ENCODE measurements at regions not wholly inside any gene's neighbourhood (a gene's known extent, or its start where the extent isn't known, plus 50 kb on each side); places are given as distances from the start of the nearest gene placed in this dataset.

GRCh38 chr14:53630336-53630735 is 326.3 kb downstream of the BMP4 start:
- TF ChIP-seq, protein P1, sequence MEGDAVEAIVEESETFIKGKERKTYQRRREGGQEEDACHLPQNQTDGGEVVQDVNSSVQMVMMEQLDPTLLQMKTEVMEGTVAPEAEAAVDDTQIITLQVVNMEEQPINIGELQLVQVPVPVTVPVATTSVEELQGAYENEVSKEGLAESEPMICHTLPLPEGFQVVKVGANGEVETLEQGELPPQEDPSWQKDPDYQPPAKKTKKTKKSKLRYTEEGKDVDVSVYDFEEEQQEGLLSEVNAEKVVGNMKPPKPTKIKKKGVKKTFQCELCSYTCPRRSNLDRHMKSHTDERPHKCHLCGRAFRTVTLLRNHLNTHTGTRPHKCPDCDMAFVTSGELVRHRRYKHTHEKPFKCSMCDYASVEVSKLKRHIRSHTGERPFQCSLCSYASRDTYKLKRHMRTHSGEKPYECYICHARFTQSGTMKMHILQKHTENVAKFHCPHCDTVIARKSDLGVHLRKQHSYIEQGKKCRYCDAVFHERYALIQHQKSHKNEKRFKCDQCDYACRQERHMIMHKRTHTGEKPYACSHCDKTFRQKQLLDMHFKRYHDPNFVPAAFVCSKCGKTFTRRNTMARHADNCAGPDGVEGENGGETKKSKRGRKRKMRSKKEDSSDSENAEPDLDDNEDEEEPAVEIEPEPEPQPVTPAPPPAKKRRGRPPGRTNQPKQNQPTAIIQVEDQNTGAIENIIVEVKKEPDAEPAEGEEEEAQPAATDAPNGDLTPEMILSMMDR (conservative IDR thresholded peaks at IDR 0.05 in 1 of 2, IDR thresholded peaks at IDR 0.05 in 1 of 2; ENCODE audit: low read depth in 1 of 2, low read length in 2 of 2) = no peak
- TF ChIP-seq EZH2 (IDR thresholded peaks at IDR 0.05; ENCODE audit: low read length, missing control alignments) = no peak
- peak in 1 of 2 donors; percentile 44 for DNase-seq (ENCODE audit: low read depth in 2 of 2)
- Histone ChIP-seq H3K79me2 (ENCODE audit: control insufficient read depth, insufficient read depth, low read length) (no peaks in the 10 kb centered on the region), H3K4me2 (ENCODE audit: extremely low read depth, insufficient read depth, low read length) (no peak overlapping the region), H3K9me3 (ENCODE audit: control insufficient read depth, insufficient read depth, low read depth, low read length) (no peaks in the 10 kb centered on the region), H3K27me3 (ENCODE audit: control insufficient read depth, insufficient read depth, low read length) (no peaks in the 10 kb centered on the region), H3K9ac (ENCODE audit: insufficient read depth, low read length) (no peak overlapping the region), H3K4me3 (replicated peaks in 1 of 4; ENCODE audit: control extremely low read depth in 1 of 4, insufficient read depth in 1 of 4, low read depth in 3 of 4, low read length in 4 of 4) (no peak overlapping the region), H3K27ac (ENCODE audit: insufficient read depth, low read length) (no peak overlapping the region), H3K36me3 (ENCODE audit: control insufficient read depth, insufficient read depth, low read length) (no peaks in the 10 kb centered on the region), H2AFZ (ENCODE audit: low read length) (no peak overlapping the region), H4K20me1 (ENCODE audit: control insufficient read depth, extremely low read depth, insufficient read depth, low read length) (no peaks in the 10 kb centered on the region), H3K4me1 (ENCODE audit: control insufficient read depth, extremely low read depth, insufficient read depth, low read length) (no peaks in the 10 kb centered on the region)

DNA sequence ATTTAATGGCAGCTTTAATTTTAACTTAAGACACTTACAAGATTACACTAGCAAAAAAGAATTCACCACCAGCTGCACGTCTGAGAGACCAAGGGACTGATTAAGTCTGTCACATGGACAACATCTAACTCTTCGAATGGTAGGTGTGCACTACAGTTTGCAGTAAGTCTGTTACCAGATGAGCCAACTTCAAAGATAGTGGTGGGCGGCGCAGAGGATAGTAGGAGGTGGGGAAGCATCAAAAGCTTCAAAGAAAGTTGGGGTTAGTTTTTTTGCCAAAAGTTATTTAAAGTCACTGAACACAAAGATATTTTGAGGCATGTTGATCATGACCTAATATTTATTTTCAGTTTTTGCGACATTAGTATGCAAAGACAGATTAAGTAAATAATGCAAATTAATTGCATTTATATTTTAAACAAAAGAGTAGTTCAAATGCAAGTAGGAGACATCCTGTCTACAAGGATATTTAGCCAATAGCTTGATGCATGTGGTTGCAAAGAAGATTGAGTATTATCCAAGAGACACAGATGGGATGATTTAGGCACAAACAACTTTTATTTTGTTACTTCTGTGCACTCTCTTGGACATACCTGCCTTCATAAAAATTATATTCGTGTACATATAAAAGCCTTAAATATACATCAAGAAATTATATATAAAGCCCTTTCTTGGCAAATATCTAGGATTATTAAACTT is 327.7 kb downstream of the BMP4 start:
- Histone ChIP-seq H2AFZ (ENCODE audit: low read length) (no peak overlapping the region), H3K4me2 (ENCODE audit: extremely low read depth, insufficient read depth, low read length) (no peak overlapping the region), H3K79me2 (ENCODE audit: control insufficient read depth, insufficient read depth, low read length) (no peaks in the 10 kb centered on the region), H4K20me1 (ENCODE audit: control insufficient read depth, extremely low read depth, insufficient read depth, low read length) (no peaks in the 10 kb centered on the region), H3K9ac (ENCODE audit: insufficient read depth, low read length) (no peak overlapping the region), H3K27ac (ENCODE audit: insufficient read depth, low read length) (no peak overlapping the region), H3K9me3 (ENCODE audit: control insufficient read depth, insufficient read depth, low read depth, low read length) (no peaks in the 10 kb centered on the region), H3K36me3 (ENCODE audit: control insufficient read depth, insufficient read depth, low read length) (no peaks in the 10 kb centered on the region), H3K4me1 (ENCODE audit: control insufficient read depth, extremely low read depth, insufficient read depth, low read length) (no peaks in the 10 kb centered on the region), H3K27me3 (ENCODE audit: control insufficient read depth, insufficient read depth, low read length) (no peaks in the 10 kb centered on the region), H3K4me3 (replicated peaks in 1 of 4; ENCODE audit: control extremely low read depth in 1 of 4, insufficient read depth in 1 of 4, low read depth in 3 of 4, low read length in 4 of 4) (no peak overlapping the region)
- TF ChIP-seq, protein P1 (conservative IDR thresholded peaks at IDR 0.05 in 1 of 2, IDR thresholded peaks at IDR 0.05 in 1 of 2; ENCODE audit: low read depth in 1 of 2, low read length in 2 of 2) = no peak
- no peak for TF ChIP-seq EZH2 (IDR thresholded peaks at IDR 0.05; ENCODE audit: low read length, missing control alignments)
- DNase-seq (ENCODE audit: low read depth in 2 of 2) = no peak

GRCh38 chr14:53628261-53628660 is 328.4 kb downstream of the BMP4 start:
- no peak overlapping the region for H2AFZ ChIP-seq (ENCODE audit: low read length)
- no peaks in the 10 kb centered on the region for H3K79me2 ChIP-seq (ENCODE audit: control insufficient read depth, insufficient read depth, low read length)
- H3K4me3 ChIP-seq (replicated peaks in 1 of 4; ENCODE audit: control extremely low read depth in 1 of 4, insufficient read depth in 1 of 4, low read depth in 3 of 4, low read length in 4 of 4) = no peak overlapping the region

More at GRCh38 chr14:53628261-53628660, 328.4 kb downstream of the BMP4 start:
- no peak overlapping the region for H3K4me2 ChIP-seq (ENCODE audit: extremely low read depth, insufficient read depth, low read length)
- TF ChIP-seq, protein P1 (conservative IDR thresholded peaks at IDR 0.05 in 1 of 2, IDR thresholded peaks at IDR 0.05 in 1 of 2; ENCODE audit: low read depth in 1 of 2, low read length in 2 of 2) = no peak
- no peak for TF ChIP-seq EZH2 (IDR thresholded peaks at IDR 0.05; ENCODE audit: low read length, missing control alignments)
- DNase-seq (ENCODE audit: low read depth in 2 of 2) = no peak
- H3K9ac ChIP-seq (ENCODE audit: insufficient read depth, low read length) = no peak overlapping the region
- no peak overlapping the region for H3K27ac ChIP-seq (ENCODE audit: insufficient read depth, low read length)
- no peaks in the 10 kb centered on the region for H3K27me3 ChIP-seq (ENCODE audit: control insufficient read depth, insufficient read depth, low read length)
- no peaks in the 10 kb centered on the region for H3K9me3 ChIP-seq (ENCODE audit: control insufficient read depth, insufficient read depth, low read depth, low read length)
- no peaks in the 10 kb centered on the region for H3K36me3 ChIP-seq (ENCODE audit: control insufficient read depth, insufficient read depth, low read length)
- H4K20me1 ChIP-seq (ENCODE audit: control insufficient read depth, extremely low read depth, insufficient read depth, low read length) = no peaks in the 10 kb centered on the region
- H3K4me1 ChIP-seq (ENCODE audit: control insufficient read depth, extremely low read depth, insufficient read depth, low read length) = no peaks in the 10 kb centered on the region

All from fibroblast of lung (primary cell).